ENCODE measurements at regions not wholly inside any gene's neighbourhood (a gene's known extent, or its start where the extent isn't known, plus 50 kb on each side); places are given as distances from the start of the nearest gene placed in this dataset.

DNA sequence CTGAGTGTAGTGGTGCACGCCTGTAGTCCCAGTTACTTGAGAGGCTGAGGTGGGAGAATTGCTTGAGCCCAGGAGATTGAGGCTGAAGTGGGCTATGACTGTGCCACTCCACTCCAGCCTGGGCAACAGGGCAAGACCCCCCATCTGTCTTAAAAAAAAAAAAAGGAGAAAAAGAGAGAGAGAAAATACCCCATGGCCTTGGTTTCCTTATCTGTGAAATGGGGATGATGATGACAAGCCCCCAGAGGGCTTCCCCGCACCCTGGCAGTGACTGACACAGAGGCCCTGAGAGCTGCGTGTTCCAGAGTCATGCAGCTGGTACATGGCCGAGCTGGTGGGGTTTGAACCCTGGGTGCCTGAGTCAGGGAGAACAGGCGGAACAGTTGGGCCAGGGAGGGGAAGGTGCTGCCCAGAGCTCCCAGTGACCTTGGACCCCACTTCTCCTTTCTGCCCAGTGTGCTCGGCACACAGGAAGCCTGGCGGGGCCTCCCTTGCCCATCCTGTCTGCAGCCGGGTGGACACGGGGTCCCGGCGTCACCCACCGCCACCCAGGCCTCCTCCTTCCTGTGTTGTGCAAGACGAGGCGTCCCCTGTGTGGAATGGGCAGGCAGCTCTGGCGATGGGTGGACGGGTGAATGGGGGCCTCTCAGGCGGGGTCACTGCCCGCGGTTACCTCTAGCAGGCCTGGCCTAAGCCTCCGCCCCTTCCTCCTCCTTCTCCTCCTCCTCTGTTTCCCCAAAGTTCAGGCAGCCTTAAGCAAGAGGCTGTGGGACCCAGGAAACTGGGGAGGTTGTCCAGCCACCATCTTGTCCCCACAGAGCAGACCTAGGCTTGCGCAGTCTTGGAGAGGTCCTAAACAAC, 84.2 kb downstream of the CEBPB start:
- no peak for DNase-seq

DNA sequence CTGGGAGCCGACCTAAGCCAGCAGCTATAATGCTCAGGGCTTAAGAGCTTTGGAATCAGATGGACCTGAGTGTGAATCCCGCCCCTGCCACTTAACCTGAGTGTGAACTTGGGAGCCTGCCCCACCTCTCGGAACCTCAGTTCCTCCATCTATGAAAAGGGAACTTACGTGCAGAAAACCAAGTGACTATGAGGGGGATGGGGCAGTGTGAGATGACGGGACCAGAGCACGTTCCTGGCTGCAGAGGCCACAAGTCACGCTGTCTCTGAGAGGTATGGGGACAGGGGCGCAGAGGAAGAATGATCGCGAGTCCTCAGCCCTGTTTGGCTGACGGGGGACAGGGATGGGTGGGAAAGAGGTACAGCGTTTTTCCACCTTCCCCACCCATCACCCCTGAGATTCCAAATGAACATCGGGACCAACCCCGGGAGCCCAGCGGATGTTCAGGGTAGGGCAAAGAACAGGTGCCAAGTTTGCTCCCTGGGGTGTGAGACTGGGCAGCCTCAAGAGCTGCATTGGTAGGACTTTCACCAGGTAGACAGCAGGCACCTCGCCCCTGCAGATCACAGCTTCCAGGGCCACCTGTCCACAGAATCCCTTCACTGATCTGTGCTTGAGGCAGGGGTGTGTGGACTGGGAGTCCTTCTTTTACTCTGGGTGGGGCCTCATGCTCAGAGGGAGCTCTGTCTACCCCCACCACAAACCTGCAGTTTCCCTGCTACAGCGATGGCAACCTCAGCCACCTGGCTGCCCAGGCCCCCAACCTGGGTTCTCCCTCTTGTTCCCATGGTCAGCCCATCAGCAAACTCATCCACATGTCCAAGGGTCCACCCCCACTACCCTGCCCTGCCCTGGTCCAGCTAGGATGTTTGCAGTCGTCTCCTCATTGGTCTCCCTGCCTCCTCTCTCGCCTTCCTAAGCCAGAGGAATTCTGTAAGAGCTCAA, 85.8 kb downstream of the CEBPB start:
- no peak for DNase-seq

DNA sequence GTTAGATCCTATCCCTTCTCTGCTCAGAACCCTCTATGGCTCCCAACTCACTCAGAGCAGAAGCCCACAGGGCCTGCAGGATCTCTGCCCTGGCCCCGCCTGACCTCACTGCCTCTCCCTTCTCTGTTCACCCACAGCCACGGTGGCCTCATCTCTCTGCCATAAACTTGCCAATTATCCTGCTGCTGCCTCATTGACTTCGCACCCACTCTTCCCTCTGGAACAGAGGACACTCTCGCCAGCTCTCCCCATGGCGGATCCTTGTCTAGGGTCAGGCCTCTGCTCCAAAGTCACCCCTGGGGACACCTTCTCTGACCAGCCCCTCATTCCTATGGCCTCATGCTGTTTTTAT, 86.4 kb downstream of the CEBPB start:
- no peak for DNase-seq

DNA sequence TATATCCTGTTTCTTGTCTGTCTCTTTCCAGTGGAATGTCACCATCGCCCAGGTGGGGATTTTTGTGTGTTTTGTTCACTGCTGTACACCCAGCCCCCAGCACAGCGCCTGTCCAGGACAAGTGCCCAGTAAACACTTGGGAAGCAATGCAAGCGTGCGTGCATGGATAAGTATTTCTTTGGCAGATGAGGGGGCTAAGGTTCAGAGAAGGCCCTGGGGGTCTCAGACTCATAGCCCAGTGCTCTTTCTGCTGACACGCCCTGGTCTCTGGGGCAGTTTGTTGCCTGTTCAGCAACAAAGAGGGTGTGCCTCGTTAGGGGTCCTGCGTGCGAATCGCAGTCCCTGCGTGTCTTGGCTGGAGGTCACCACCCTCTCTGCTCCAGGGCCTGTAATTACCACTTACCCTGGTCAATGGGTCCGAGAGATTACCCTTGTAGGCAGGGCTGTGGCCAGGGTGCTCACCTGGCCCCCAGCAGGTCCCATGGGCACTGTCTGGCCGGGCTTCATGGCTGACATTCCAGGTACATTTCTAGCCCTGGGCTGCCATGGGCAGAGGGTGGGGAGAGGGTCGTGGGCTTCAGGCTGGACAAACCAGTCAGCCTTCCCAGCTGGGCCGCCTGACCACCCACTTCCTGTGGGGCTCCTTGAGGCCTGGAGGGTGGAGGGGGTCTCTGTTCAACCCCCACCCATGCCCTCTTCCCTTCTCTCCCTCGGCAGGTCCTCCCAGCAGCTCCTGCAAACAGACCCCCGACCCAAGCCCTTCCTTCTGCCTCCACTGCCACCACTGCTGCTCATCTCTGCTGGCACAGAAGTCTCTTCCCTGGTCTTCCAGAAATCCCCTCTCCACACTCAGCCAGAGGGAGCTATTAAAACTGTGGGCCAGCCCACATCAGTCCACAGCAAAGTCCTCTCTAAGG, 87.1 kb downstream of the CEBPB start:
- no peak for DNase-seq

DNA sequence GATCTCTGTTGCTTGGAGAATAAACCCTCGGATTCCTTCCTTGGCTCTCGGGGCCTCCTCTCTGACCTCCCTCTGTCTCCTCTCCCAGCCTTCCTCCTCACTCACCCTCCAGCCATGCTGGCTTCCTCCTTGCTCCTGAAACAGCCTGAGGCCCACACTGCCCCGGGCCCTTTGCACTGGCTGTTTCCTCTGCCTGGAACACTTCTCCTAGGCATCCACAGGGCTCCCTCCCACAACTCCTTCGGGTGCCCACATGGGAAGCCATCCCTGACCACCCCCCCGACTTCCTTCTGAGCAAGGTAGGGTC, 87.7 kb downstream of the CEBPB start:
- no peak for DNase-seq

DNA sequence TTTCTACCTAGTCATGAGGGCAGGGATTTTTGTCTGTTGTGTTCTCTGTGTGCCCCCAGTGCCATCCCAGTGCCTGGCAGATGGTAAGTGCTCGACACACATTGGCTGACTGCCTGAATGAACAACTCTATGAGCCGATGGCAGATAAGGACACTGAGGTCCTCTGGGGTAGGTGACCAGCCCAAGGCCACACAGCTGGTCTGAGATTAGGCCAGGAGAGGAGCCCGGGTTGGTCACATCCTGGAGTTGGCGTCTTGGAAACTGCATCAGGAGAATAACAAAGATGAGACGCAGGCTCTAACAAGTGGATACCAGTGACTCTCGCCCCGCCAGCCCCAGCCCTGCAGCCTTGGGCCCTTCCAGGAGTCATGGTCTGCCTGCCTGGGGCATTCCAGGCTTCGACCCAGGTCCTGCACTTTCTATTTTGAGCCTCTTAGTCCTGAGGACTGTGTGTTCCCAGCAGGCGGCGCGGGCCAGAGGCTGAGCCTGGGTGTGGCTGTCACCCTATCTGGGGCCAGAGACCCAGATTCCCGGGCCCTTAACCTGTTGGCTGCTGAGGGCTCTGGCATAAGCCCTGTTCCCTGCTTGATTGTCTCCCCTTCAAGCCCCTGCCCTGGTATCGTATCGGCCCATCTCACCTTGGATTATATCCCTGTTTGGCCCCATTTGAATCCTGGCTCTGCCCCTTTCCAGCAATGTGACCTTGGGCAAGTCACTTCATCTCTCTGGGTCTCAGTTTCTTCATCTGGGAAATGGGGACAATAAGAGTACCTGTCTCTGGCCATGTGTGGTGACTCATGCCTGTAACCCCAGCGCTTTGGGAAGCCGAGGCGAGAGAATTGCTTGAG, 88.3 kb downstream of the CEBPB start:
- no peak for DNase-seq

DNA sequence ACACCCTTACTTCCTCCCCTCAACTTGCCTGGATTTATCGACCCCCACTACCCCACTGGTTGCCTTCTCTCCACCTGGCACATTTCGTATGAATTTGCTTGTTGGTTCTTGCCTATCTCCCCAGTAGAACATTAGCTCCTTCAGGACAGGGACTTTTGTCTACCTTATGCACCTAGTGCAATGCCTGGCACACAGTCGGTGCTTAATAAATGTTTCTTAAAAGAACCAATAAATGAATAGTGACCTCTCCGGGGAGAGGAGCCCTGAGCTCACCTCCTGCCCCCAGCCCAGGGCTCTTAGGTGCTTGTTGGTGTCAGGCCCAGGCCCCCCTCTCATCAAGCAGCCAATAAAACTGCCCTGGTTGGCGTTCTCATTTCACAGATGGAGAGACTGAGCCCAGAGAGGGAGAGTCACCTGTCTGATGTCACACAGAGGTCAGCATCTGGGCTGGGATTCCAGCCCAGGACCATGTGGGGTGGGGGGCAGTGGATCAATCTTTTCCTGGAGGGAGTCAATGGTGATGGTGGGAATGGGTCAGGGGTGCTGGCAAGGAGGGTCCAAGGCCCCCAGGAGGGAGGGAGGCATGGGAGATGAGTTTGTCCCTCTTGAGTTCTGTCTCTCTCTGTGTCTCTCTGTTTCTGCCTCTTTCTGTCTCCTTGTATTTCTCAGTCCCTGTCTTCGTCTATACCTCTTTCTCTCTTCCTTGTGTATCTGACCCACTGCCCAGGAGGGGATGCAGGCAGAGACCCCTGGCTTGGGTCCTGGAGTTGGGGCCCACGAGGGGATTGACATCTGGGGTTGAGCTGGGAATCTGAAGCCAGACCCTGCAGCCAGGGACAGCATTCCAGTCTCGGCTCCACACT, 89.6 kb downstream of the CEBPB start:
- DNase-seq = no peak

DNA sequence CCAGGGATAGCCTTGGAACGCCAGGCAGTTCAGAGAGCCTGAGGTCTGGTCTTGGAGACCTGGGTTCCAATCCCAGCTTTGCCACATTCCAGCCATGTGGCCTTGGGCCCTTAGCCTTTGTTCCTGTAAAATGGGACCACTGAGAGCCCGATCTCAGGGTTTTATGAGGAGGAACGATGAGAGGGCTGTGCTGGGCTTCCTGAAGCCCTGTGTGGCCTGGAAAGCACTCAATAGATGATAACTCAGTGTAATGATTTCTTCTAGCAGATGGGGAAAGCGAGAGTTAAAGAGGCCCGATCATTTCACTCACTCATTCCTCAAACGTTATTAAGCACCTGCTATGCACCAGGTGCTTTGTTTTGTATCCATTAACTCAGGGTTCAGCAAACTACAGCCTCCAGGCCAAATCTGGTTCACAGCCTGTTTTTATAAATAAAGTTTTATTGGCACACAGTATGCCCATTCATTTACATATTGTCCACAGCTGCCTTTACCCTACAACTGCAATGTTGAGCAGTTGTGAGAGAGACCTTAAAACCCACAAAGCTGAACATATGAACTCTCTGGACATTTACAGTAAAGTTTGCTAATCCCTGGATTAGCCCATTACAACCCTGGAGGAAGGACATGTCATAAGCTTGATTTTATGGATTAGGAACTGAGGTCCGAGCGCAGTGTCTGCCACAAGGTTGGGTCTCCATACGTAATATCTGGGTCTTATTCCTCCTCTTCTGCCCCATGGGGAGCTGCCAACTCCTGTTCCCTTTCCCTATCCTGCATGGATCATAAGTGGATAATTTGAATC, 90.4 kb downstream of the CEBPB start:
- DNase-seq = no peak

DNA sequence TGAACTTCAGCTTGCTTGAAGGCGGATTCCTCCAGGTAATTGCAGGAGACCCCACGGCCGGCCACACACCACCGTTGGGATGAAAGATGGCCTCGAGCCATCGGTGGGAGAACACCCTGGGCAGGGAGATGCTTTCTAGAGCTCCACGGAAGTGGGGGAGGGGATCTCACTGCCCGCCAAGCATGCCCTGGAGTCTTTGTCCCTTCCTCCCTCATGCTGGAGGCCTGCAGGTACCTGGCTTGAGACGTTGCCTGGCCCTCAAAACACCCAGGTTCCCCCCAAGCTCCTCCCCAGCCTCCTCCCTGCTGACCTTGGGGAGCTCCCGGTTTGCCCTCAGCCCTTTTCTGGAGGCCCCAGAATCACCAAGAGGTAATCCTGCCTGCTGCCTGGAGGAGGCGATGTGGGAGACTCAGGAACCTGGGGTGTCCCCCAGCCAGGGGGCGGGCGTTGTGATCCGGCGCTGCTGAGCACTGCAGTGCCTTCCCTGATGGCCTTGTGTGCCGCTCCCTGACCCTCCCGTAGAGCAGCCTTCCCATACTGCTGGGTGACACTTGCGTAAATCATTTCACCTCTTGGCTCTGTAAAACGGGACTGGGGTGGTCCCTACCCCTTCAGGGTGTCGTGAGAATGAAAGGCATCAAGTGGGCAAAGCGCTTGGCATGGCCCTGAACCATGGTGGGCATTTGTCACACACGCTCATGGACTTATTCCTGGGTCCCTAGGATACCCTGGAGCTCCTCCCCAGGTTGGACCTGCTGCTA, 91.4 kb downstream of the CEBPB start:
- DNase-seq = no peak

DNA sequence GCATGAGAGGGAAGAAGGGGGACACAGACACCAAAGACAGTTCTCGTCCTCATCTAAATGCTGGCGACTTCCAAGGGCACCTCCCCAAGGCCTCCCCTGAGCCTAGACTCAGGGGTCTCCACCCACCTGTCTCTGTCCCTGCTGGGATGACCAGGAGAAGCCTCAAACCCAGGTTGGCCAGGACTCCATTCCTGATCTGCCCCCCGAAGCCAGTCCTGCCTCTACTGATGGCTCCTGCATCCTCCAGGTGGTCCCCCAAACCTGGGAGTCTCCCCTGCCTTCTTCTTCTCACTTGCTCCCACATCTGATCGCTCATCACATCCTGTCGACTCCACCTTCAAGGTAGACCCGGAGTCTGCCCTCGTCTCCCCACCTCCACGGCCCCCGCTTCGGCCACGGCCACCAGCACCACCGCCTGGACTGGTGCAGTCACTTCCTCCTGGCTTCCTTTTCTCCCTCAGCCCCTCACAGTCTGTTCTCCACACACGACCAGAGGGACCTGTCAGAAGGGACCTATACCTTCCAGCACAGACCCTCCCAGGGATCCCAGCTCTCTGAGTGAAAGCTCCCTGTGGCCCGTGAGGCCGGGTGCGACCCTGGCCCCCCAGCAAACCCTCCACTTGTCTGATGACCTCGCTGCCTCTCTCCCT, 92.1 kb downstream of the CEBPB start:
- no peak for DNase-seq

DNA sequence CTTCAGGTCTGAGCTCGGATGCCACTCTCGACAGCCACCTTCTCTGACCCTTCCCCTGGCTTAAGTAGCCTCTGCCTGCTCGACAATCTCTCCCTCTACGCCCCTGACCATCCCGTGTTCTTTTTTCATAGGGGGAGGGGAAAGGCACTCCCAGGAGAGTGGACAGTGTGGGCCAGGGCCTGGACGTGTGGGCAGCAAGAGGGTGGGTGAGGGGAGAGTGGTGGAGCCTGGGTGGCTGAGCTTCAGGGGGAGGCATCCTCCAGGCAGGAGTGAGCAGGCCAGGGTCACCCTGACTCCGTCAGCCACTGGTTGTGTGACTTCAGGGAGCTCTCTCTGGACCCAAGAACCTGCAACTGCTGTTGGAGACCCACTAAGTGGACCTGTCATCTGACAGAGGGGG, 92.7 kb downstream of the CEBPB start:
- no peak for DNase-seq

DNA sequence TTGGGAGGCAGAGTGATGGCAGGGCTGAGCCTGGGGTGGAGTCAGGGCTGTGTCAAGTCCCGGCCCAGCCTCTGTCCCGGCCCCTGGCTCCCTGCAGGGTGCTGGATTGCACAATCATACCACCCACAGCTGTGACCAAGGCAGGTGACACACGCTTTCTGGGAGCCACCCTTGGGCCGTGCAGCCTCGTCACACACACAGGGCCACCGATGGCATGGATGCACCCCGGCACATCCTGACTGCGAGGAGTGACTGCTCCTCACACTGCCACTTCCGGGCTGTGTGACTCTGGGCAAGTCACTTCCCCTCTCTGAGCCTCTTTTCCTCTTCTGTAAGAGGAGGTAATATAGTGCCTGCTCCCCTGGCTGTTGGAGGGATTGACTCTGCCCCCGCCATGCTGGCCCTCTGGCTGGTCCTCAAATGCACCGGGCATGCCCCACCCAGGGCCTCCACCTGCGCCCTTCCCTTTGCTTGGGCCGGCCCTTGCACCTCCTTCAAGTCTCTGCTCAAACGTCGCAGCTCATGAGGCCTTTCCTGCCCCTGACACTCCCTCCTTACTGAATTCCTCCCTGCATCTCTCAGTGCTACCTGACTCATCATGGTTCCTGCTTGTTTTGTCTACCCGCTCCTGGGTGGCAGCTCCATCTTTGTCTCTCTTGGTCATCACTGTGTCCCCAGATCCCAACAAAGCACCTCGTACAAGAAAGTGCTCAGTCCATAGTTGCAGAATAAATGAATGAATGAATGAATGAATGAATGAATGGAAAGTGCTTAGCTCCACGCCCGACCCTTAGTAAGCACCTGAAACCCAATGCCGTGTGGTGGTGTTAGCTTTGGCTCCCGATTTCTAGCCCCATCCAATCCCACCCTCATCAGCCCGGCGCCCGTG, 93.5 kb downstream of the CEBPB start:
- no peak for DNase-seq

DNA sequence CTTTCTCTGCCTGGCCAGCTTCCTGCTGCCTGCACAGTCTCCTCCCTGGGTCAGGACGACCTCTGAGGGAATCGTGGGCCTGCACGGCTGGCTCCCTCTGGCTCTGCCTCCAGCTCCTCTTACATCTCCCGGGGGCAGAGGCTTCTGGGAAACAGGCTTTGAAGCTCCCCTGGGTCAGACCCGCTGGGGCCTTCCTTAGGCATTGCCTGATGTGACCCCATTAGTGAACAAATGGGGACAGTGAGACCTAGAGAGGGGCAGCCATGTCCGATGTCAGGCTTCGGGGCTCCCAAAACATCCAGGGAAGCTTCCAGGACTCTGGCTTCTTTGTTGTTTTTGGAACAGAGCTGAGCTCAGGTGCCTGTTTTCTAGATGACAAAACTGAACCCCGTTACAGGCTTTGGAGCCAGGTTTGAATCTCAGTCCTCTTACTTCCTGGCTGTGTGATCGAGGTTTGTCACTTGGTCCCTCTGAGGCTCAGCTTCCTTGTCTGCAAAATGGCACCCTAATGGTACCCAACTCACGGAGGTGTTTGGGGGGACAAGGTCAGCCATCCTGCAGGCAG, 94.3 kb downstream of the CEBPB start:
- no peak for DNase-seq

DNA sequence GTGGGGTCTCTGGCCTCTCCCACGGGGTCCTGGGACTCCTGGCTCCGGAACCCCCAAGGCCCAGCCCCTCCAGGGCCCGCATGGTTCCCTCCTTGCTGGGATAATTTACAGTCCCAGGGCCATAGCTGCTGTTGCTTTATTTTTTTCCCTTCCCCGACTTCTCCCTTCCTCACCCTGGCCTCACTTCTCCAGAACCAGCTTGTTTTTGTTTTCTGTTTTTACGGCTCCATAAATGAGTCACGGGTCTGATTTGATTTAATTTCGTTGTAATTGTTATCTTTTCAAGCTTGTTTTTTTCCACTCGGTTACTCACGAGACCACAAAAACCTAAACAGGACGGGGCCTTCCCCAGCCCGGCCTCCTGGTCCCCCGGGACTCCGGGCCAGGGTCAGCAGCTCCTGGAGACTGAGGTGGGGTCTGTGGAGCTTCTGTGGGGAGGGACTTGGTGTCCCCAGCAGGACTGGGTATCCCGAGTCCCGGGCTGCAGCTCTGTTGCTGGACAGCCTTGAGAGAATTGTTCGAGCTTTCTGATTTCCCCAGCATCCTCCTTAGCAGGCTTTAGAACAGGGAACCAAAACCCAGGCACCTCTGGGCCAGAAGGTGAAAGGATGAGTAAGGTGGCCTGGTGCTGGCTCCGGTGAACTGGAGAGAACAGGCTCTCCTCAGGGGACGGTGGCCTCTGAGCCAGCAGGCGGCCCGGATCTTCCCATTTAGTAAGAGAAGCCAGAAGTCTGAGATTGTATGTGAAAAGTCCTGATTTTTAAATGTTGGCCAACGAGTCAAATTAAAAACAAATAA, 94.9 kb downstream of the CEBPB start:
- no peak for DNase-seq

DNA sequence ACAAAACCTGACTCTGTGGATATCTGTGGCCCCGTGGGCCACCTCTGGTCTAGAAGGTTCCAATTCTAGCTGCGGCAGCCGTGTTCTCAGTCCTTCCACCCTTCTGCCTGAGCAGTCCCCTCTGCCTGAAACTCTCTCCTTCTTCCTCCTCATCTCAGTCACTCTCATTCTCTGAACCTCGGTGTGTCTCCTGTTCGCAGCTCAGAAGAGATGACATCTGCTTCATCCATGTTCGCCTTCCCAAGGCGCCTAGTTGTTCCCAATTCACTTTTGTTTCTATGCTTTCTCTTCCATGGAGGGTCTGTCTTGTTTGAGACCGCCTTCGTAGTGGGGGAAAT, 95.5 kb downstream of the CEBPB start:
- no peak for DNase-seq

DNA sequence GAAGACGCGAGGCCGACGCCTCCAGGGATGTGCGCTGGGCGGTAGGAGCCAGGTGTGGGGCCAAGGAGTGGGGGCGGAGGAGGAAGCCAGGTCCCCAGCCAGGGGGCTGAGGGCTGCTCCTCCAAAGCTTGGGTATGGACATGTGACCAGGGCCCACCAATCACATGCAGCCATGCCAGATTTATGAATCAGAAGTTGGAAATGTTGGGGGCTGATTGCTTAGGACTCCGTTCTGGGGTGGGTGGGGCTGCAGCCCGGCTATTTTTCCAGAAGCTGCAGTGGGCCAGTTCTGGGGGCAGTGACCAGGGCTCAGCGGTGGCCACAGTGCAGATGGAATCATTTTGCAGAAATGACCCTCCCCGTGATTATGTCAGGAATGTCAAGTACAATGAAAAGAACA, 96.0 kb downstream of the CEBPB start:
- no peak for DNase-seq

DNA sequence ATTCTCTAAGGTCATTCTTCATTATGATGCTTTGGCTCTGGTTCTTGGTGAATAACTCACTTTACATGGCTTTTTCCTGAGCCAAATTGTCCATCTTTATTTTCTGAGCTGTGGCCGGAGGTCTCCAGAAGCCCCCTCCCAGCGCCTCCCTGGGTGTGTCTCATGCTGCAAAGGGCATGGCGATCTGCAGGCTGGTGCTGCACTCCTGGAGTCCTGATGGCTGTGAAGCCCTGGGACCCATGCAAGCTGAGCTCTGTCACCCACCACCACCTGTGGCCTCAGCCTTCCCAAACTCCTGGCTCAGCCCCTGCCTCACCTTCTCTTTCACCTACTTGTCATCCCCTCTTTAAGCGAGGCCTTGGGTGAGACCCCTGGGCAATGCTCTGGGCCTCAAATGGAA, 96.9 kb downstream of the CEBPB start:
- DNase-seq = no peak
